Panc1 (cell line): ENCODE measurements at regions not wholly inside any gene's neighbourhood (a gene's known extent, or its start where the extent isn't known, plus 50 kb on each side); places are given as distances from the start of the nearest gene placed in this dataset.

Experiments used
- ATAC-seq: fragments of 200-7000 bp; cut with Tn5 transposase; 2 replicates; pipeline ENCODE4 v1.9.1; 2020; ENCODE audit warnings: mild to moderate bottlenecking, moderate library complexity
- BruUV-seq: library from RNA; stranded (reverse); fragments of 400-500 nt; replicated peaks from 2 replicates; lab custom pipeline; 2021; lab: Mats Ljungman, UMichigan
- CTCF ChIA-PET: fragments of 300-600 bp; sonication (Branson Sonifier 250); formaldehyde crosslinking; loops from one replicate; lab custom pipeline; 2022; ENCODE audit warnings: antibody characterized with exemption; lab: Charles Lee
- POLR2A ChIA-PET: fragments of 300-600 bp; sonication (Branson Sonifier 250); formaldehyde crosslinking; loops from one replicate; lab custom pipeline; 2022; ENCODE audit warnings: antibody characterized with exemption; lab: Charles Lee
- DNase-seq: peaks from one replicate; pipeline ENCODE4 v3.0.0-alpha.2; 2010; ENCODE audit warnings: low read depth, low spot score
- H3K27ac ChIP-seq: 2 replicates; pipeline ENCODE4 v1.5.1; 2011; ENCODE audit warnings: mild to moderate bottlenecking, low read length, inconsistent platforms
- H3K27me3 ChIP-seq: fragments of 200-500 bp; sonication (Bioruptor generic); 2 replicates; pipeline ENCODE4 v1.6.0; 2014; ENCODE audit warnings: low read length, inconsistent platforms; ENCODE audit not compliant: control insufficient read depth, insufficient read depth
- H3K36me3 ChIP-seq: fragments of 200-500 bp; sonication (Bioruptor generic); 2 replicates; pipeline ENCODE4 v1.5.1; 2014; ENCODE audit warnings: inconsistent platforms, mild to moderate bottlenecking, low read length, moderate library complexity; ENCODE audit not compliant: control insufficient read depth, insufficient read depth
- H3K4me1 ChIP-seq: 2 replicates; pipeline ENCODE4 v1.5.1; 2011; ENCODE audit warnings: inconsistent platforms, mild to moderate bottlenecking, low read length, moderate library complexity; ENCODE audit not compliant: control insufficient read depth, insufficient read depth
- H3K4me3 ChIP-seq, 2 experiments: 2 replicates each; pipeline ENCODE4 v1.5.1; 2011 to 2012; ENCODE audit warnings: low read depth in 2 of 2, low read length in 2 of 2, mild to moderate bottlenecking in 2 of 2, inconsistent platforms in 1 of 2, moderate library complexity in 1 of 2
- H3K9me3 ChIP-seq: fragments of 200-500 bp; sonication (Bioruptor generic); 2 replicates; pipeline ENCODE4 v1.5.1; 2014; ENCODE audit warnings: low read depth, mild to moderate bottlenecking, inconsistent platforms, low read length, moderate library complexity; ENCODE audit not compliant: control insufficient read depth, insufficient read depth
- POLR2AphosphoS5 ChIP-seq: IDR thresholded peaks from 2 replicates; pipeline ENCODE4 v1.6.1; 2012; ENCODE audit warnings: mild to moderate bottlenecking, low read depth, low read length, moderate library complexity
- SIN3A ChIP-seq: IDR thresholded peaks from 2 replicates; pipeline ENCODE4 v1.6.1; 2012; ENCODE audit warnings: low read depth, mild to moderate bottlenecking, low read length, moderate library complexity, borderline replicate concordance; ENCODE audit not compliant: insufficient read depth
- TCF7L2 ChIP-seq: IDR thresholded peaks from 2 replicates; pipeline ENCODE4 v1.6.1; 2011; ENCODE audit warnings: mild to moderate bottlenecking, low read depth, low read length, inconsistent platforms
- in situ Hi-C: cut with HindIII; loops from 2 replicates; pipeline ENCODE4 v1.10.0; 2016; ENCODE audit warnings: low sequenced_read_pairs, low pct_unique_long_range_greater_than_20kb
- intact Hi-C: fragments of 100-400 bp; cut with micrococcal nuclease; formaldehyde crosslinking; loops from one replicate; pipeline ENCODE4 v1.10.0; 2022; ENCODE audit not compliant: unreplicated experiment
- TF ChIP-seq, protein P1 (sequence below): fragments of 450-650 bp; IDR thresholded peaks from 2 replicates; pipeline ENCODE4 v1.5.1; 2017; ENCODE audit warnings: mild to moderate bottlenecking
- TF ChIP-seq, protein P2 (sequence below), 2 experiments: IDR thresholded peaks; 2 replicates each; pipeline ENCODE4 v1.6.1; 2011 to 2012; ENCODE audit warnings: low read depth in 2 of 2, control low read depth in 1 of 2, low read length in 1 of 2, mild to moderate bottlenecking in 1 of 2, moderate library complexity in 1 of 2; ENCODE audit not compliant: insufficient read depth in 1 of 2

DNA sequence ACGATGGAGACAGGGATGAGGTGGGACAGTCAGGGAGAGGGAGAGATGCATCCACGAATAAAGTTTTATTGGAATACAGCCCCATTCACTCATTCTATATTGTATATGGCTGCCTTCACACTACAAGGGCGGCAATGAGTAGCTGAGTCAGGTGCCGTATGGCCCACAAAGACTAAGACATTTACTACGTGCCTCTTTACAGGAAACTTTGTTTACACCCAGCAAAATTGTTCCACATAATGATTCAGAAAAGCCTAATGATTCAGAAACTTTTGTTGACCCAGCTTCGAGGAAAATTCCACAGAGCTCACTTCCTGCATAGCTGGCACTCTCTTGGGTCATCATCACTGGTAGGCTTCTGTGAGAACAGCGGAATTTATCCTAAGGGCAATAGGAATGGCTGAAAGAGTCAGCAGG is 87.3 kb upstream of the PEG3 start:
- Histone ChIP-seq H3K36me3 (no peaks in the 10 kb centered on the region), H3K4me3 (no peak overlapping the region), H3K9me3 (no peaks in the 10 kb centered on the region), H3K4me1 (no peaks in the 10 kb centered on the region), H3K27me3 (no peaks in the 10 kb centered on the region), H3K27ac (no peak overlapping the region)
- intact Hi-C loops (no loop called here), in situ Hi-C loops (no loop called here)
- ChIA-PET POLR2A (no interaction called here), CTCF (no interaction called here)
- TF ChIP-seq, protein P1, sequence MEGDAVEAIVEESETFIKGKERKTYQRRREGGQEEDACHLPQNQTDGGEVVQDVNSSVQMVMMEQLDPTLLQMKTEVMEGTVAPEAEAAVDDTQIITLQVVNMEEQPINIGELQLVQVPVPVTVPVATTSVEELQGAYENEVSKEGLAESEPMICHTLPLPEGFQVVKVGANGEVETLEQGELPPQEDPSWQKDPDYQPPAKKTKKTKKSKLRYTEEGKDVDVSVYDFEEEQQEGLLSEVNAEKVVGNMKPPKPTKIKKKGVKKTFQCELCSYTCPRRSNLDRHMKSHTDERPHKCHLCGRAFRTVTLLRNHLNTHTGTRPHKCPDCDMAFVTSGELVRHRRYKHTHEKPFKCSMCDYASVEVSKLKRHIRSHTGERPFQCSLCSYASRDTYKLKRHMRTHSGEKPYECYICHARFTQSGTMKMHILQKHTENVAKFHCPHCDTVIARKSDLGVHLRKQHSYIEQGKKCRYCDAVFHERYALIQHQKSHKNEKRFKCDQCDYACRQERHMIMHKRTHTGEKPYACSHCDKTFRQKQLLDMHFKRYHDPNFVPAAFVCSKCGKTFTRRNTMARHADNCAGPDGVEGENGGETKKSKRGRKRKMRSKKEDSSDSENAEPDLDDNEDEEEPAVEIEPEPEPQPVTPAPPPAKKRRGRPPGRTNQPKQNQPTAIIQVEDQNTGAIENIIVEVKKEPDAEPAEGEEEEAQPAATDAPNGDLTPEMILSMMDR: no peak
- TF ChIP-seq TCF7L2 (no peak), SIN3A (no peak), POLR2AphosphoS5 (no peak)
- TF ChIP-seq, protein P2, sequence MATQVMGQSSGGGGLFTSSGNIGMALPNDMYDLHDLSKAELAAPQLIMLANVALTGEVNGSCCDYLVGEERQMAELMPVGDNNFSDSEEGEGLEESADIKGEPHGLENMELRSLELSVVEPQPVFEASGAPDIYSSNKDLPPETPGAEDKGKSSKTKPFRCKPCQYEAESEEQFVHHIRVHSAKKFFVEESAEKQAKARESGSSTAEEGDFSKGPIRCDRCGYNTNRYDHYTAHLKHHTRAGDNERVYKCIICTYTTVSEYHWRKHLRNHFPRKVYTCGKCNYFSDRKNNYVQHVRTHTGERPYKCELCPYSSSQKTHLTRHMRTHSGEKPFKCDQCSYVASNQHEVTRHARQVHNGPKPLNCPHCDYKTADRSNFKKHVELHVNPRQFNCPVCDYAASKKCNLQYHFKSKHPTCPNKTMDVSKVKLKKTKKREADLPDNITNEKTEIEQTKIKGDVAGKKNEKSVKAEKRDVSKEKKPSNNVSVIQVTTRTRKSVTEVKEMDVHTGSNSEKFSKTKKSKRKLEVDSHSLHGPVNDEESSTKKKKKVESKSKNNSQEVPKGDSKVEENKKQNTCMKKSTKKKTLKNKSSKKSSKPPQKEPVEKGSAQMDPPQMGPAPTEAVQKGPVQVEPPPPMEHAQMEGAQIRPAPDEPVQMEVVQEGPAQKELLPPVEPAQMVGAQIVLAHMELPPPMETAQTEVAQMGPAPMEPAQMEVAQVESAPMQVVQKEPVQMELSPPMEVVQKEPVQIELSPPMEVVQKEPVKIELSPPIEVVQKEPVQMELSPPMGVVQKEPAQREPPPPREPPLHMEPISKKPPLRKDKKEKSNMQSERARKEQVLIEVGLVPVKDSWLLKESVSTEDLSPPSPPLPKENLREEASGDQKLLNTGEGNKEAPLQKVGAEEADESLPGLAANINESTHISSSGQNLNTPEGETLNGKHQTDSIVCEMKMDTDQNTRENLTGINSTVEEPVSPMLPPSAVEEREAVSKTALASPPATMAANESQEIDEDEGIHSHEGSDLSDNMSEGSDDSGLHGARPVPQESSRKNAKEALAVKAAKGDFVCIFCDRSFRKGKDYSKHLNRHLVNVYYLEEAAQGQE (IDR thresholded peaks at IDR 0.05; ENCODE audit: insufficient read depth in 1 of 2, low read depth in 2 of 2, low read length in 1 of 2): no peak
- no TSS peak for BruUV-seq
- peak; percentile 69; the same call in 1 of the 2 replicates for ATAC-seq
- DNase-seq: no peak

DNA sequence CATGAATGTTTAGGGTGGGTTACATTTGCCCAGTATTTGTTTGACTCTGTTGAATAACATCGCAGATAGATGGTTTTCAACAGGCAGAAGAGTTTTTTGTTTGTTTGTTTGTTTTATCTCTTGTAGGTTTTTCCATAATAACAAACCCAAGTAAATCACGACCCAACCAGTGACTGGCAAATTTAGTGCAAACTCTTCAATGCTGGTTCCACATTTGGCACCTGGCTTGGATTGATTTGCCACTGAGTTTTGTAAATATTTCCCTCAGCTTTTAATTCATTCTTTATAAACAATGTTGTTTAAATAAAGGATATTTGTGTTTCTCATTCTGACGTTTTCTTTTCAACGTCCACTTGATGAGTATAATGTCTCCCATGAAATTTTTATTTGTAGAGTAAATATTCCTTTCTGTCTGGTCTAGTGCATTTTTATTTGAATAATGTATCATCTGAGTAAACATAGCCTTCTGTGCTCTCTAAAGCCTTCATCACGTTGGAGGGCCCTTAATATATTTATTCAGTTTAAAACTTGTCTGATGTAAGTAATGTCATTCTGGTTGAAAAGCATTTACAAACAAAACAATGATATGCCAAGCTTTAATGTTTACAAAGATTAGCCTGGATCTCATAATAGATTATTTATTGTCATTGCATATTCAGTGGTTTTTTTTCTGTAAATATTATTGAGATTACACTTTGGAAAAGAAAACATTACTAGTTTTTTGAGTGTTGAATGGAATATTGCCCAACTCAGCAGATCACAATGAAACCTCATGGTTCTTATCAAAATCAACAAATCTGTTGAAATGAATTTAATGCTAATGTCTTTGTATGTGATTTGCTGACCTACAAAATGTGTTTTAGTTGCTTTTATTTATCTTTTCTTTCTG is 90.4 kb upstream of the PEG3 start:
- Histone ChIP-seq H3K4me3 (no peak overlapping the region), H3K4me1 (no peaks in the 10 kb centered on the region), H3K36me3 (no peaks in the 10 kb centered on the region), H3K27me3 (no peaks in the 10 kb centered on the region), H3K9me3 (0 out of 2 replicates have a peak, but pooled peaks cover 4% of the 10 kb centered on the region), H3K27ac (no peak overlapping the region)
- in situ Hi-C loops: no loop called here
- ChIA-PET POLR2A (no interaction called here), CTCF (no interaction called here)
- ATAC-seq (no peak), DNase-seq (no peak)
- no TSS peak for BruUV-seq
- intact Hi-C loops: no loop called here
- TF ChIP-seq, protein P1: no peak
- TF ChIP-seq, protein P2 (IDR thresholded peaks at IDR 0.05; ENCODE audit: insufficient read depth in 1 of 2, low read depth in 2 of 2, low read length in 1 of 2): no peak
- no peak for TF ChIP-seq POLR2AphosphoS5
